Body of pancreas (tissue), 4 donors: ENCODE measurements at regions not wholly inside any gene's neighbourhood (a gene's known extent, or its start where the extent isn't known, plus 50 kb on each side); places are given as distances from the start of the nearest gene placed in this dataset.

Experiments
- POLR2A ChIP-seq, 3 donors: fragments of 450-650 bp; IDR thresholded peaks; one replicate each; pipeline ENCODE4 v1.6.1; 2016; ENCODE audit warnings: antibody characterized with exemption in 3 of 3, mild to moderate bottlenecking in 2 of 3
- TF ChIP-seq, protein P1 (sequence below), 7 experiments: fragments of 450-650 bp in 4 of 7; fragments of 200-600 bp in 3 of 7; sonication (generic) in 3 of 7; IDR thresholded peaks; one replicate each; pipeline ENCODE4 v1.5.1; 2016 to 2019; ENCODE audit warnings: antibody characterized with exemption in 7 of 7

DNA sequence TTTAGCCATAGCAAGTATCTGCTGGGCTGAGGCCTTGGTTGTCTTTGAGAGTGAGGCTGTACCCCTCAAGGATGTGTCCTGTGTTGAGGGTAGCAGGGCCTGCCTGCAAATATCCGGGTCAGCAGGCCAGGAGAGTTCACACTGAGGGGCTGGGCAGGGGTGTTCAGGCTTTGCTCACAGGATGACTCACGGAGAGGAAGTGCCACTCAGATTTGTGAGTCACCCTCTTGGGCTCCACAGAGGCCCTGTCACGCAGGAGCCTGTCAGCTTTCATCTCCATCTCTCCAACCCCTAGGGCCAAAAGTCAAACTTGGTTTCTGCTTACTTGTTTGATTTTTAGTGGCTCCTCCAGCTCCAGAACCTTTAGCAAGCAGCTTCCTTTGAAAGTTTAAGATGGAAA, 211.5 kb downstream of the SEC61B start:
- TF ChIP-seq, protein P1, sequence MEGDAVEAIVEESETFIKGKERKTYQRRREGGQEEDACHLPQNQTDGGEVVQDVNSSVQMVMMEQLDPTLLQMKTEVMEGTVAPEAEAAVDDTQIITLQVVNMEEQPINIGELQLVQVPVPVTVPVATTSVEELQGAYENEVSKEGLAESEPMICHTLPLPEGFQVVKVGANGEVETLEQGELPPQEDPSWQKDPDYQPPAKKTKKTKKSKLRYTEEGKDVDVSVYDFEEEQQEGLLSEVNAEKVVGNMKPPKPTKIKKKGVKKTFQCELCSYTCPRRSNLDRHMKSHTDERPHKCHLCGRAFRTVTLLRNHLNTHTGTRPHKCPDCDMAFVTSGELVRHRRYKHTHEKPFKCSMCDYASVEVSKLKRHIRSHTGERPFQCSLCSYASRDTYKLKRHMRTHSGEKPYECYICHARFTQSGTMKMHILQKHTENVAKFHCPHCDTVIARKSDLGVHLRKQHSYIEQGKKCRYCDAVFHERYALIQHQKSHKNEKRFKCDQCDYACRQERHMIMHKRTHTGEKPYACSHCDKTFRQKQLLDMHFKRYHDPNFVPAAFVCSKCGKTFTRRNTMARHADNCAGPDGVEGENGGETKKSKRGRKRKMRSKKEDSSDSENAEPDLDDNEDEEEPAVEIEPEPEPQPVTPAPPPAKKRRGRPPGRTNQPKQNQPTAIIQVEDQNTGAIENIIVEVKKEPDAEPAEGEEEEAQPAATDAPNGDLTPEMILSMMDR (IDR thresholded peaks at IDR 0.05): no peak
- no peak for TF ChIP-seq POLR2A (IDR thresholded peaks at IDR 0.05)
